Activated T-helper 17 cell treated with anti-CD3 and anti-CD28 coated beads, Interleukin-2, amount 50 U/mL, for 72 hours (primary cell): ENCODE measurements at regions not wholly inside any gene's neighbourhood (a gene's known extent, or its start where the extent isn't known, plus 50 kb on each side); places are given as distances from the start of the nearest gene placed in this dataset.

ENCODE experiments used
- ATAC-seq: fragments of 150-1000 bp; cut with Tn5 transposase; replicated peaks from 2 replicates; pipeline ENCODE4 v1.10.0; 2021; ENCODE audit warnings: mild to moderate bottlenecking, moderate library complexity
- H3K27ac Mint-ChIP-seq: one replicate; pipeline ENCODE4 v1.8.0; 2022; ENCODE audit warnings: mixed read lengths
- H3K27me3 Mint-ChIP-seq: one replicate; pipeline ENCODE4 v1.8.0; 2022; ENCODE audit warnings: mixed read lengths
- H3K36me3 Mint-ChIP-seq: one replicate; pipeline ENCODE4 v1.8.0; 2022; ENCODE audit warnings: low read depth, mild to moderate bottlenecking, mixed read lengths
- H3K4me1 Mint-ChIP-seq: one replicate; pipeline ENCODE4 v1.8.0; 2022; ENCODE audit warnings: mixed read lengths
- H3K4me3 Mint-ChIP-seq: one replicate; pipeline ENCODE4 v1.8.0; 2022; ENCODE audit warnings: mild to moderate bottlenecking, mixed read lengths
- H3K9me3 Mint-ChIP-seq: one replicate; pipeline ENCODE4 v1.8.0; 2022; ENCODE audit warnings: mixed read lengths

DNA sequence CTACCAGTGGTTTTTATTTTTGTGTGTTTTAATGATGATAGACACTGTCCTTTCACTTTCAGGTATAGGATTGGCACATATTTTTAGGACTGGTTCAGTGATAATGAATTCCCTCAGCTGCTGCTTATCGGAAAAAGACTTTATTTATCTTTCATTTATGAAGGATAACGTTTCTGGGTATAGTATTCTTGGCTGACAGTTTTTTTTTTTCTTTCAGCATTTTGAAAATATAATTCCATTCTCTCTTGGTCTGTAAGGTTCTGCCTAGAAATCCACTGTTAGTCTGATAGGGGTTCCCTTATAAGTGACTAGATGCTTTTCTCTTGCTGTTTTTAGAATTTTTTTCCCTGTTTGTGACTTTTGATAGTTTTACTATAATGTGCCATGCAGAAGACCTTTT lies 313.1 kb downstream of the TENT5A start:
- Mint-ChIP-seq H3K9me3 (peaks cover 17% of the 10 kb centered on the region), H3K36me3 (no peaks in the 10 kb centered on the region), H3K4me3 (no peak overlapping the region), H3K27ac (no peak overlapping the region), H3K27me3 (no peaks in the 10 kb centered on the region), H3K4me1 (no peaks in the 10 kb centered on the region)
- ATAC-seq, result no peak

DNA sequence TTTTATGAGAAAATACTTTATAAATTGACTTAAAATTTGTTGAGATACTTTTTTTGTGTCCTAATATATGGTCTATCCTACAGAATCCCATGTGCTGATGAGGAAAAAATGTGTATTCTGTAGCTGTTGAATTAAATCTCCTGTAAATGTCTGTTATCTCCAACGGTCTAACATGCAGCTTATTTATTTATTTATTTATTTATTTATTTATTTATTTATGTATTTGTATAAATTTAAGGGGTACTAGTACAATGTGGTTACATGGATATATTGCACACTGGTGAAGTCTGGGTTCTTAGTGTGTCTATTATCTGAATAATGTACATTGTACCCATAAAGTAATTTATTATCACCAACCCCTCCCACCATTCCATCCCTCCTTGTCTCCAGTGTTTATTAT lies 315.5 kb downstream of the TENT5A start:
- no peaks in the 10 kb centered on the region for H3K4me1 Mint-ChIP-seq
- no peak overlapping the region for H3K4me3 Mint-ChIP-seq
- H3K36me3 Mint-ChIP-seq, result no peaks in the 10 kb centered on the region
- H3K9me3 Mint-ChIP-seq, result peaks cover 18% of the 10 kb centered on the region
- no peak overlapping the region for H3K27ac Mint-ChIP-seq
- ATAC-seq, result no peak
- H3K27me3 Mint-ChIP-seq, result no peaks in the 10 kb centered on the region

- Mint-ChIP-seq H3K27me3 (no peaks in the 10 kb centered on the region), H3K4me3 (no peak overlapping the region), H3K36me3 (no peaks in the 10 kb centered on the region), H3K27ac (no peak overlapping the region), H3K4me1 (no peaks in the 10 kb centered on the region), H3K9me3 (peaks cover 4% of the 10 kb centered on the region)
- ATAC-seq, result no peak
These were observed 339.2 kb downstream of the TENT5A start for GRCh38 chr6:81413306-81413705.

DNA sequence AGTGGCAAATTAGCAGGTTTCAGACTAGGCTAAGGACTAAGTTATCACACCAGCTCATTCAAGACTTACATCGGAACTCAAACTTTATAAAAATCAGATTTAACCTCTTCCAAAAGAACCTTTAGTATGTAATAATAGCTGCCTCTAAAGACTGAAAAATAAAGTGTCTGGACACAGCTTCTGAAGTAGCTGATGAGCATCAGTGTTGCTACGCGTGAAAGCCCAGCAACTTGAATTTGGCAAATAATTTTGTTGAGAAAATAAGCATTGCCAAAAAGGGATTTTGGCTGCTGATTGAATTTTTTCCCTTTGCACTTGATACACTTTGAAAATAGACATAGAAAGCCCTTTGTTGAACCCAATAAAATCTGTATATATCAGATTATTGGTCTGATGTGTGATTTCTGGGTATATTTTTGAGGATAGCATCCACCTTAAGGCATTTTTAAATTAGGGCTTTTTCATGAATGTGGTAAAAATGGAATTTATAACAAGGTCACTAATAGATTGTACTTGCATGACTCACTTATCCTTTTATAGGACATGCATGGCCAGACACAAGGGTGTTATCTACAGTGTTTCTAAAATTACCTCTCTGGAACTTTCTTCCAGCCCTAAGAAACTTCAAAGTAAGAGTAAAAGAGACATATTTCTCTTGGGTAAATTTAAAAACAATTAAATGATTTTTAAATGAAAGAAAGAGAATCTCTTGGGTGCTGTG lies 350.4 kb downstream of the TENT5A start:
- Mint-ChIP-seq H3K36me3 (no peaks in the 10 kb centered on the region), H3K27me3 (no peaks in the 10 kb centered on the region), H3K4me3 (no peak overlapping the region), H3K27ac (no peak overlapping the region), H3K4me1 (no peaks in the 10 kb centered on the region), H3K9me3 (peaks cover 1% of the 10 kb centered on the region)
- ATAC-seq, result no peak

GRCh38 chr6:81396916-81397315 lies 355.6 kb downstream of the TENT5A start:
- Mint-ChIP-seq H3K9me3 (peaks cover 9% of the 10 kb centered on the region), H3K4me1 (no peaks in the 10 kb centered on the region), H3K4me3 (no peak overlapping the region), H3K36me3 (no peaks in the 10 kb centered on the region), H3K27ac (no peak overlapping the region), H3K27me3 (no peaks in the 10 kb centered on the region)
- ATAC-seq, result no peak

GRCh38 chr6:81387163-81387562 lies 365.3 kb downstream of the TENT5A start:
- H3K9me3 Mint-ChIP-seq, result peaks cover 9% of the 10 kb centered on the region
- H3K36me3 Mint-ChIP-seq, result no peaks in the 10 kb centered on the region
- no peaks in the 10 kb centered on the region for H3K4me1 Mint-ChIP-seq
- no peak for ATAC-seq
- no peaks in the 10 kb centered on the region for H3K27me3 Mint-ChIP-seq
- no peak overlapping the region for H3K4me3 Mint-ChIP-seq
- no peak overlapping the region for H3K27ac Mint-ChIP-seq

- H3K27ac Mint-ChIP-seq, result no peak overlapping the region
- no peak for ATAC-seq
- no peaks in the 10 kb centered on the region for H3K4me1 Mint-ChIP-seq
- H3K9me3 Mint-ChIP-seq, result no peaks in the 10 kb centered on the region
- H3K36me3 Mint-ChIP-seq, result no peaks in the 10 kb centered on the region
- H3K4me3 Mint-ChIP-seq, result no peak overlapping the region
- H3K27me3 Mint-ChIP-seq, result no peaks in the 10 kb centered on the region
These were observed 367.6 kb downstream of the TENT5A start for GRCh38 chr6:81384921-81385320.

- Mint-ChIP-seq H3K4me3 (no peak overlapping the region), H3K36me3 (no peaks in the 10 kb centered on the region), H3K9me3 (peaks cover 3% of the 10 kb centered on the region), H3K4me1 (no peaks in the 10 kb centered on the region), H3K27ac (no peak overlapping the region), H3K27me3 (no peaks in the 10 kb centered on the region)
- ATAC-seq, result no peak
These were observed 369.0 kb downstream of the TENT5A start for GRCh38 chr6:81383472-81383871.

DNA sequence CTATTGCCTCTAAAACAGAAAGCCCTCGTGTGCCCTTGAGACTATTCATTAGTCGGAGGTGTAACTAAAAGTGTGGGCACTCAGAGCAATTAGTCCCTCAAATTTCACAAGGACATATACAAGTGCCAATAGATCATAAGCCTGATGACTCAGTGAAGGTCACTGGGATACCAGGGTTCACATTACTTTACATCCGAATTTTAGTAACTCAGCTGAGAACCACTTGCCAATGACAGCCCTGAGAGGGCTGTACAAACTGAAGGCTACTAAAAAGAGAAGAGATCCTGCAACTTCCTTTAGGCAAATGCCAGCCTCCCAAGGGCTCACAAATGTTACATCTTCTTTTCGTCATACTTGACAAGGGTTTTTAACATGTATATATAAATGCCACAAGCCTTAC lies 369.6 kb downstream of the TENT5A start:
- Mint-ChIP-seq H3K27me3 (no peaks in the 10 kb centered on the region), H3K4me1 (no peaks in the 10 kb centered on the region), H3K36me3 (no peaks in the 10 kb centered on the region), H3K27ac (no peak overlapping the region), H3K9me3 (peaks cover 3% of the 10 kb centered on the region), H3K4me3 (no peak overlapping the region)
- no peak for ATAC-seq

DNA sequence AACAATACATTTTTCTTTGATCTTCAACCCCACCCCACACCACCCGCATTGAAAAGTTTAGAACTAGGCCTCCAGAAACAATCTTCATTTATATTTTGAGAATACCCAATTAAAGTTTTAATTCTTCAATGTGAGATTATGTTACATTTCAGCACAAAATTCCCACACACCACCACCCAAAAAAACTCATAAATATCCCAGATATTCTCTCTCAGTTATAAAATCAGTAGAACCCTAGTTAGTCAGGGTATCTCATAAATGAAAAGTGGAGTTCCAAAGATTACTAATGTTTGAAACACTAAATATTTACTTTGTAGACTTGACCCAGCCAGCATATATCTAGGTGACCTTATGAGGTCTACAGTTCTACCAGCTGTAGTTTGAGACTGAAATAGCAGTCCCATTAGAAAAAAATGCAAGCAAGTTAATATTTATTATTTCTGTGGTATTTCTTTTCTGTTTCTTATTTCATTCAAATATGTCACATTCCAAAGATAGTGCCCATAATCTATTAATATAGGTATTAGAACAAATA lies 371.0 kb downstream of the TENT5A start:
- Mint-ChIP-seq H3K27me3 (no peaks in the 10 kb centered on the region), H3K36me3 (no peaks in the 10 kb centered on the region), H3K4me3 (no peak overlapping the region), H3K27ac (no peak overlapping the region), H3K9me3 (peaks cover 3% of the 10 kb centered on the region), H3K4me1 (no peaks in the 10 kb centered on the region)
- no peak for ATAC-seq

GRCh38 chr6:81380718-81381338 lies 371.7 kb downstream of the TENT5A start:
- H3K36me3 Mint-ChIP-seq, result no peaks in the 10 kb centered on the region
- H3K4me3 Mint-ChIP-seq, result no peak overlapping the region
- no peaks in the 10 kb centered on the region for H3K4me1 Mint-ChIP-seq
- H3K27me3 Mint-ChIP-seq, result no peaks in the 10 kb centered on the region
- H3K27ac Mint-ChIP-seq, result no peak overlapping the region
- H3K9me3 Mint-ChIP-seq, result peaks cover 3% of the 10 kb centered on the region
- no peak for ATAC-seq

- Mint-ChIP-seq H3K9me3 (peaks cover 3% of the 10 kb centered on the region), H3K27me3 (no peaks in the 10 kb centered on the region), H3K27ac (no peak overlapping the region), H3K36me3 (no peaks in the 10 kb centered on the region), H3K4me1 (no peaks in the 10 kb centered on the region), H3K4me3 (no peak overlapping the region)
- ATAC-seq, result no peak
These were observed 375.7 kb downstream of the TENT5A start for GRCh38 chr6:81376745-81377144.

- H3K9me3 Mint-ChIP-seq, result no peaks in the 10 kb centered on the region
- H3K4me3 Mint-ChIP-seq, result no peak overlapping the region
- no peaks in the 10 kb centered on the region for H3K27me3 Mint-ChIP-seq
- no peaks in the 10 kb centered on the region for H3K36me3 Mint-ChIP-seq
- no peaks in the 10 kb centered on the region for H3K4me1 Mint-ChIP-seq
- no peak overlapping the region for H3K27ac Mint-ChIP-seq
- no peak for ATAC-seq
These were observed 379.1 kb downstream of the TENT5A start for GRCh38 chr6:81373414-81373813.

DNA sequence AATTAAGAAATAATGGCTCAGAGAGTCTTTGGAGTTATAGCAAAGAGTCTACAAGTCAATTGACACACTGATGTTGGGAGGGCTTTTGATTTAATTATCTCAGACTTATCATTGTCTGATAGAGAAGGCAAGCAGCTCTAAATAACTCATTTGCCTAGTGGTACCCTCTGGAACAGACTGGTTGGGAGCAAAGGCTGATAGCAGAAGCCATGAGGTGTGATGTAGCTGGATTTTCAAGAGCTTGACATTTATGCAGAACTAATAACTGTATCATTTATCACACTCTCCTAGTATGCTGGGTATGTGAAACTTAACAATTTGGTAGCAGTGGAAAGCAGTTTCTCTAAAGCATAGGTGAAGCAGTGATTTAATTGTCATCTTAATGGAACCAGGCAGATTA lies 380.6 kb downstream of the TENT5A start:
- Mint-ChIP-seq H3K27ac (no peak overlapping the region), H3K4me3 (no peak overlapping the region), H3K27me3 (no peaks in the 10 kb centered on the region), H3K36me3 (no peaks in the 10 kb centered on the region), H3K4me1 (no peaks in the 10 kb centered on the region), H3K9me3 (no peaks in the 10 kb centered on the region)
- no peak for ATAC-seq

GRCh38 chr6:81366972-81367371 lies 385.5 kb downstream of the TENT5A start:
- Mint-ChIP-seq H3K36me3 (no peaks in the 10 kb centered on the region), H3K27me3 (no peaks in the 10 kb centered on the region), H3K27ac (no peak overlapping the region), H3K4me1 (no peaks in the 10 kb centered on the region), H3K9me3 (no peaks in the 10 kb centered on the region), H3K4me3 (no peak overlapping the region)
- ATAC-seq, result no peak
